ENCODE measurements at regions not wholly inside any gene's neighbourhood (a gene's known extent, or its start where the extent isn't known, plus 50 kb on each side); places are given as distances from the start of the nearest gene placed in this dataset.
A peak's percentile ranks its signal among the peaks of the same experiment; 100 is the strongest.

- TF ChIP-seq ZNF318 (CRISPR knock-in tag; IDR thresholded peaks at IDR 0.05) (no peak), ZBTB40 (IDR thresholded peaks at IDR 0.05) (no peak), ZBTB40 (CRISPR knock-in tag; IDR thresholded peaks at IDR 0.05) (no peak), GTF3A (CRISPR knock-in tag; conservative IDR thresholded peaks at IDR 0.05) (0 out of 2 replicates have a peak, but pooled peaks have one; percentile 78), ZNF331 (CRISPR knock-in tag; IDR thresholded peaks at IDR 0.05) (no peak), PHF8 (CRISPR knock-in tag; IDR thresholded peaks at IDR 0.05) (no peak), ZNF263 (CRISPR knock-in tag; IDR thresholded peaks at IDR 0.05) (no peak), ZNF790 (CRISPR knock-in tag; IDR thresholded peaks at IDR 0.05; ENCODE audit: borderline replicate concordance) (no peak), PRDM10 (CRISPR knock-in tag; IDR thresholded peaks at IDR 0.05; ENCODE audit: low read depth) (no peak)
These were observed 65.9 kb upstream of the SLC1A4 start (continued) for GRCh38 chr2:64923385-64923710.

Data from HepG2 (cell line).